ENCODE measurements at regions not wholly inside any gene's neighbourhood (a gene's known extent, or its start where the extent isn't known, plus 50 kb on each side); places are given as distances from the start of the nearest gene placed in this dataset.

DNA sequence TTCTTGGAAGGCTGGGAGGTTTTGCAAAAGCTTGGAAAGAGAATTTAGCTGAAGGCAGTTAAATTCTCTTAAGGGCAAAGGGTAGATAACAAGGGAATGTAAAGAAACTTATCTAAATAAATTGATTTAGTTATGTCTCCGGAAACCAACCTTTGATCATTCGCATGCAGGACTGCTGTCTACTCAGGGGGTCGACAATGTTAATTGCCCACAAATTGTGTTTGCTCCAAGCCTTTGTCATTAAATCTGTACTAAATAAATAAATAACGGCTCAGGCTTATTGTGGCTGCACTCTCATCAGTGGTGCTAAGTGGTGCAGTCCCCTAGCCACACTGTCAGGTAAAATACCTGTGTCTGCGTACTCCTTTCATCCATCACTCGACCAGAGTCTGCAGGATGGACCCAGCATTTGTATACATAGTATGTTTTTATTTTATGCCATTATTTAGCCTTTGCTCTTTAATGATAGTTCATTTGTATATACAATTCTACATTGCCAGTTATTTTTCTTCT is 497.4 kb upstream of the RASGRP1 start:
- DNase-seq (ENCODE audit: low read depth, low spot score): no peak
- H3K4me3 ChIP-seq (ENCODE audit: low read depth, low read length): no peak overlapping the region
- in situ Hi-C loops (cut with HindIII; ENCODE audit: low sequenced_read_pairs): no loop called here
- TF ChIP-seq, protein P1, sequence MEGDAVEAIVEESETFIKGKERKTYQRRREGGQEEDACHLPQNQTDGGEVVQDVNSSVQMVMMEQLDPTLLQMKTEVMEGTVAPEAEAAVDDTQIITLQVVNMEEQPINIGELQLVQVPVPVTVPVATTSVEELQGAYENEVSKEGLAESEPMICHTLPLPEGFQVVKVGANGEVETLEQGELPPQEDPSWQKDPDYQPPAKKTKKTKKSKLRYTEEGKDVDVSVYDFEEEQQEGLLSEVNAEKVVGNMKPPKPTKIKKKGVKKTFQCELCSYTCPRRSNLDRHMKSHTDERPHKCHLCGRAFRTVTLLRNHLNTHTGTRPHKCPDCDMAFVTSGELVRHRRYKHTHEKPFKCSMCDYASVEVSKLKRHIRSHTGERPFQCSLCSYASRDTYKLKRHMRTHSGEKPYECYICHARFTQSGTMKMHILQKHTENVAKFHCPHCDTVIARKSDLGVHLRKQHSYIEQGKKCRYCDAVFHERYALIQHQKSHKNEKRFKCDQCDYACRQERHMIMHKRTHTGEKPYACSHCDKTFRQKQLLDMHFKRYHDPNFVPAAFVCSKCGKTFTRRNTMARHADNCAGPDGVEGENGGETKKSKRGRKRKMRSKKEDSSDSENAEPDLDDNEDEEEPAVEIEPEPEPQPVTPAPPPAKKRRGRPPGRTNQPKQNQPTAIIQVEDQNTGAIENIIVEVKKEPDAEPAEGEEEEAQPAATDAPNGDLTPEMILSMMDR (IDR thresholded peaks at IDR 0.05; ENCODE audit: low read depth, low read length): no peak

DNA sequence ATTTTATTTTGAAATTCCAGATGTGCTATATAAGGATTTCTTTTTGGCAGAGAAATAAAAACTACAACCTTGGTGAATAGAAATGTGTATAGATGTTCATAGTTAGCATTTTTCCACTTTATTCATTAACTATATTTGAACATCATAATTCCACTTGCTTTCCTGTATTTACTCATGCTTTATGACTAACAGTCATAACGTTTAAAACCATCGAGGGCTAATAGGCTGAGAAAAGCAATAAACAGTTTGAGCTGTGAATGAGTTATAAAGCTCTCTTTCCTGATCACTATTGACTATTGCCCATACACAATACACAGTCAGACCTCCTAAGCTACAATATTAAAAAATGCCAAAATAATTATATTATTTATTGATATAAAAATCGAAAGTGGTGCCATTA is 502.1 kb upstream of the RASGRP1 start:
- no peak for DNase-seq (ENCODE audit: low read depth, low spot score)
- no peak overlapping the region for H3K4me3 ChIP-seq (ENCODE audit: low read depth, low read length)
- TF ChIP-seq, protein P1 (IDR thresholded peaks at IDR 0.05; ENCODE audit: low read depth, low read length): no peak
- in situ Hi-C loops (cut with HindIII; ENCODE audit: low sequenced_read_pairs): no loop called here

DNA sequence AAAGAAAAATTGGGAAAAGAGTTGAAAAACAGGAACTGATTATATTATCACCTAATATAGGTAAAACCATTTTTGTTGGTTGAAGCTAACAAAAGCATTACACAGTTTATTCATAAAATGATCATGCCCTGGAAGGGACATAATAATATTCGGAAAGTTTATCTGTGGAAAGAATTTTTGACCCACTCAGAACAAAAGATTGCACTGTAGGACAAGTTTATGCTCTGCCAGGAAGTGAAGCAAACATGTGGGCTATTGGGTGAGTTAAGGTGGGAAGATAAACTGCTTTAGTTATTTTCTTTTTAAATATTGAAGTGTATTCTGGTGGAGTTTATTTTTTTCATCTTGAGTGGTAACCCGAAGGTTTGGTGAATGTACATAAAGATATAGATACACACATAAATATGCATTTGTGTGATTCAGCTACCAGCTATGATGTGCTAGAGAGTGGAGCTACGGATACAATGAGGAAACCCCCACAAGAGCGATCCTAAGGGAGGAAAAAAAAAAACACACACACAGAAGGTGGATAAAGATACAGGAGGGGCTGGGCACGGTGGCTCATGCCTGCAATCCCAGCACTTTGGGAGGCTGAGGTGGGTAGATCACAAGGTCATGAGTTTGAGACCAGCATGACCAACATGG is 506.4 kb upstream of the THBS1 start:
- DNase-seq (ENCODE audit: low read depth, low spot score): no peak
- TF ChIP-seq, protein P1 (IDR thresholded peaks at IDR 0.05; ENCODE audit: low read depth, low read length): no peak
- H3K4me3 ChIP-seq (ENCODE audit: low read depth, low read length): no peak overlapping the region
- in situ Hi-C loops (cut with HindIII; ENCODE audit: low sequenced_read_pairs): no loop called here

DNA sequence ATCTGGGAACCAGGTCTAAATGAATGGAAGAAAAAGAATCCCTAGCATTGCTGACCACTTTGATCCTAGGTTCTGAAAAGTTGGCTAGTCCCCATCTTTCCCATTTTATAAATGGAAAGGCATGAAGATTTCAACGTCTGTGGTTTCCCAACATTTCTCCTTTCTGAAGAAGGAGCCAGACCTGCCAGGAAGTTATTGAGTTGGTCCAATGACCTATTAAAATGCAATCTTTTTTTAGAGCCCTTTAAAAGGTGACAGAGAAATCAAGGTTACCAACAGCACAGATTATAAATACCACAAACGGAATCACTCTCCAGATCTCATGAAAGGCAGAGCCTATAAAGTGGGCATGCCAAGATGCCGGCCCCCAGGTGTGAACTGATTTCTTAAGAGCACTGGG is 505.6 kb upstream of the THBS1 start:
- H3K4me3 ChIP-seq (ENCODE audit: low read depth, low read length): no peak overlapping the region
- in situ Hi-C loops (cut with HindIII; ENCODE audit: low sequenced_read_pairs): no loop called here
- DNase-seq (ENCODE audit: low read depth, low spot score): peak; percentile 59
- TF ChIP-seq, protein P1 (IDR thresholded peaks at IDR 0.05; ENCODE audit: low read depth, low read length): no peak

DNA sequence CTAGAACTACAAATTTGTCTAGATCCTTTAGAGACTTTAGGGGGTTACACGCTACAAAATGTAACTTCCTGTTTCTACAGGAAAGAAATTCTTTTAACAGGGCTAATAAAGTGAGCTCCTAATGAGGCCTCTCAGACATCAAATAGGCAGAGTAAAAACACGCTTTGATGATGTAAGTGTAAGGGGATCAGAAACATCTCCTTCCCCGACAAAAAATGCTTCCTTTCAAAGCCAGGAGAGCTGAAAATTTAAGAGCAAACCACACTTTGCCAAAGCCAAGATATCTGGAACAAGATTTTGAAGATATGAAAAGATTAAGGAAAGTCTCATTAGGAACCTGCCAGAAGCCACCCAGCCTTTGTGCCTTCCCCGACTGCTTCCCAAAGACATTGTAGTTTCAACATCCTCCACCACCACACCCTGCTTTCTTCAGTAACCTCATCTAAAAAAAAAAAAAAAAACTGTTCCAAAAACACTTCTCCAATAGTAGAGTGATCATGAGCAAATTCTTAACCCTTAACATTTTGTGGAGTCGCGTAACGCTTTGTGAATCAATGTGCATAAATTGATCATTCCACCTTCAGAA is 505.0 kb upstream of the THBS1 start:
- in situ Hi-C loops (cut with HindIII; ENCODE audit: low sequenced_read_pairs): no loop called here
- TF ChIP-seq, protein P1 (IDR thresholded peaks at IDR 0.05; ENCODE audit: low read depth, low read length): no peak
- no peak overlapping the region for H3K4me3 ChIP-seq (ENCODE audit: low read depth, low read length)
- DNase-seq (ENCODE audit: low read depth, low spot score): no peak

DNA sequence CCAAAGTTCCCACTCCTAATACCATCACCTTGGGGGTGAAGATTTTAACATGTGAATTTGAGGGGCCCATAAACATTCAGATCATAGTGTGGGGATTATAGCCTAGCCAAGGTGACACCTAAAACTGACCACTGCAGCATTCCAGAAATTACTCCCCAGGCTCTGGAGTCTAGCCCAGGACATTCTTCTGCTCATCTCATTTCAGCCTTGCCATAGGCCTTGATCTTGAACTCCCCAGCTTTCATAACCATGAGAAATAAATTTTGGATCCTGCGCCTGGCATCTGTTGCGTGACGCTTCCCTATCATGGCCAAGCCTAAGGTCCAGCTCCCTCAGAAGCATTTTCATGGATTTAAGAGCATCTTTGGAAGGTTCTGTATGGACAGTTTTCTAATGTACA is 502.9 kb upstream of the THBS1 start:
- in situ Hi-C loops (cut with HindIII; ENCODE audit: low sequenced_read_pairs): no loop called here
- DNase-seq (ENCODE audit: low read depth, low spot score): no peak
- TF ChIP-seq, protein P1 (IDR thresholded peaks at IDR 0.05; ENCODE audit: low read depth, low read length): no peak
- no peak overlapping the region for H3K4me3 ChIP-seq (ENCODE audit: low read depth, low read length)

Measured in astrocyte of the spinal cord (primary cell).